ENCODE measurements at regions not wholly inside any gene's neighbourhood (a gene's known extent, or its start where the extent isn't known, plus 50 kb on each side); places are given as distances from the start of the nearest gene placed in this dataset.
"Not testable (repeated sequence)": the region's sequence is repeated elsewhere in the genome, so short reads cannot be mapped to it uniquely, and the experiment has no call there.

DNA sequence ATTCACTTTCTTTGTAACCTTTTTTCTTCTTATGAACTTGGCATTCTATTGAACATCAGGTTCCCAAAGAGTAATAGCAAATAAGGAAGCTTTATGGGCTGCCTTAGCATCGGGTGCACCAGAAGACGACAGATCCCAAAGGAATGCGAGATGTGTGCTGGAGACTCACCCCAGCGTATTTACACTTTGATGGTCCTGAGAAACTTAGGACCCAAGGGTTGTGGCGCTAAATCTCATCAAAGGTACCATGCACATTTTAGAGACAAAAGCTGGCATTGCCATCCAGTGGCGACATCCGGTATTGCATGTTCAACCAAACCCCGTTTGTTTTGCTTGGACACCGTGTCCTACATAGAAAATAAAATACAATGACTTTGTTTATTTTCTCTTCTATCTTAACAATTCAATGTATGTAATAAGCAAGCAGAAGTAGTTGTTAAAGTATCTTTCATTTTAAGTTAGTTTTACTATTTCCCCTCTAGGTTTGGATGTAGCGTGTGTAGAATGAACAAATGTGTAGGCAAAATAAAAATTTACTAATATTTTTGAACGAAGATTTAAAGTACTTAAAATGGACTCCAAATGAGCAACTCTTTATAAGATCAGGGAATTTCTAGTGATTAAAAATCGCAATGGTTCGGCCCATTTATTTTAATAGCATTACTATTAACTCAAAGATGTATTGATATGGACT is 1154.8 kb downstream of the GATA3 start:
- intact Hi-C loops (cut with DNase I) = loop anchor here (2.0 kb wide), 1 partner anchor 1336 kb away; no protein-coding TSS in a partner anchor
- peak; percentile 36 to 90 (median 76) for DNase-seq

DNA sequence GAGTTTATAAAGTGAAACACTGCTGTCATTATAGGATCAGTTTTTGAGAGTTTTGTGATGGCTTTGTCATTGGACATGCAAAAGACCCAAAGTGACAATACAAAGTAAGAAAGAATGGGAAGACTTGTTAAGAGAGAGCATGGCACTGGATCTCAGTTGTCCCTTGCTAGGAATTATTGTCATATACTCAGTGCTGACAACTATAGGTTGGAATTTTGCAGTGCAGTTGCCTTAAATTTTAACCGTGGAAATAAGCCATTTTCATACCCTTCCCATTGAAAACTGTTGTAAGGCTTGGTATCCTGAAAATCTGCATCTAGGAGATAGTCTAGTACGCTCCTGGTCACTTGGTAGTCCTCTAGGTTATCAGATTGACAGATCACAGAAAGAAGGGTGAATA is 1156.7 kb downstream of the GATA3 start:
- DNase-seq = no peak
- intact Hi-C loops (cut with DNase I) = no loop called here

DNA sequence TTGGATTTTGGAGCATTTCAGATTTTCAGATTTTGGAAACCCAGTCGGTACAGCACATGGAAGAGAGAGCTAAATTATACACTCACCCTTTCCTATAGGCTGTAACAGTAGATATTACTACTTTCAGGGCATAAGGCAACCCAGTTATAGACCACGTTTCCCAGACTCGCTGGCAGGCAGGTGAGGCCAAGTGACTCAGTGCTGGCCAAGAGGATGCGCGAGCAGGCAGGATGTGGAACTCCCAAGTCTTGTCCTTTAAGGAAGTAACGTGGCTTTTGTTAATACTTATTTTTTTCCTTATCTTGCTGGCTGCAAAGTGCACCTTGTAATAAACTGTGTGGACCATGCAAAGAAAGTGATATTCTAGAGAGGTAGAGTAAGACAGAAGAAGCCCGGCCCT is 1160.1 kb downstream of the GATA3 start:
- intact Hi-C loops (cut with DNase I) = no loop called here
- DNase-seq = peak in 1 of 10 donors; percentile 67

GRCh38 chr10:9215121-9215520 is 1160.6 kb downstream of the GATA3 start:
- intact Hi-C loops (cut with DNase I) = no loop called here
- DNase-seq = no peak

DNA sequence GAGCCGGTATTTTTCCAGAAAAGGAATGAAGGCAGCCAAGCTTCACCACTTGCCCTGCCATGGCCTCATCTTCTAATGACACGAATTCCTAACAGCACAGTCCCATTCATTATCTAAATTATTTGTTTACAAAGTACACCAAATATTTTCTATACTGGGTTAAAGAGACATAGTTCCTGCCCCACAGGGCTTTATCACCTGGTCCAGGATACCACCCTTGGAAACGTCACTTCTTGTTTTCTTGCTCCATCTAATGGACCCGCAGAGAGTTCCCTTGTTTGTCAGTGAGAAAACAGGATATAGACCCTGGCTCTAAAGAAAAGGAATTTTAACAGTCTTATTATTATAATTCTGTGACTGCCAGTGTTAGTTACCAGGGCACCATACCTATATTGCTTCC is 1165.4 kb downstream of the GATA3 start:
- intact Hi-C loops (cut with DNase I) = no loop called here
- DNase-seq = no peak

- intact Hi-C loops (cut with DNase I) = no loop called here
- no peak for DNase-seq
Observed at GRCh38 chr10:9222917-9223316, 1168.4 kb downstream of the GATA3 start.

DNA sequence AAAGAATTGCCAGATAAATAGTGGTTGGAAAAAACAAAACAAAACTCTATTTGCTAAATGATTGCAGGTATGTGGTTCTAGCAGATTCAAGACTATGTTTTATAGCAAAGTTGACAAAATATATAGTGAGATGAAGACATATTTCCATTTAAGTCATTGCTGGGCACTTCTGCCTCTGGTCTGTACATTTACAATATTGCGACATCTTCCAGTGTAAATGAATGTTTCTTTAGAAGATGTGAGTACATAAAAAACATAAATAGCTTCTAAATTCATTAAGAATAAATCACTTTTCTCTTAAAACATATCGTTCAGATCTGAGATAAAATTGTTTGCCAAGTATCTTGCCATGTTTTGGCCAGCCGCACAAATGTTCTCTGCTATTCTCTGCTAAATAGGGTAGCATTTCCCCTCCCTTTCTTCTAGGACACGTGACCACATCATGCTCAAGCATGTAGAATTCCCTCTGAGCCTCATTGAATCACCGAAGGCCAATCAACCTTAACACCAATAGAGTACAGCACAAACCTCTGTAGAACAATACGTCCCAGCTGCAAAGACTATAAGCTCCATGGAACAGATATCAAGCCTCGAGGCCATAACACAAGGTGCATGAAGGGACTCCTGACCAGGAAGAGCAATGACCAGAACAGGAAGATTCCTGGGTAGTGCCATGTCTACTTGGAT is 1173.3 kb downstream of the GATA3 start:
- no peak for DNase-seq
- intact Hi-C loops (cut with DNase I) = no loop called here

- DNase-seq = no peak
- intact Hi-C loops (cut with DNase I) = no loop called here
Observed at GRCh38 chr10:9228771-9229170, 1174.3 kb downstream of the GATA3 start.

DNA sequence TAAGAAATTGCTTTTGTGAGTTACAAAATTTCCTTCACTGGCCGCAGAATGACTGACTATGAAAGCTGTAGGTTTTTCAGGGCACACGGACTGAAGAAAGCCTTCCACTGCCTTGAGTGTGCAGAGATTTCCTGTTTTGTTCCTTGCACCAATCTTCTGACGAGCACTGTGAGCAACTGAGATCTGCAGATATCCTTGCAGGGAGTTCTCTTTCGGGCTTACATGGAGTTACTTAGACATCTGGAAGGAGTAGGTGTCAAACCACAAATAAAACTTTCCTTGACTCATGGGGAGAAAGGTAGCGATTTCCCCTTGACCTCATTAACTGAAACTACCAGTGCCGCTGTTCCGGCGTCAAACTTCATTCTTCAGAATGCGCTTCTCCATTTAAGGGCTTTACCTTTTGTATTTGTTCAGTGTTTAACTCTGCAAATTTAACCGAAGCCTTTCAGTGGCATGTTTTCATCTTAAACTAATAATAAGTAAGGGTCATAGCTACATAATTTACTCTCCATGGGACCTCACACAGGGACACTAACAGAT is 1175.3 kb downstream of the GATA3 start:
- intact Hi-C loops (cut with DNase I) = no loop called here
- DNase-seq = no peak

GRCh38 chr10:9230625-9231024 is 1176.1 kb downstream of the GATA3 start:
- intact Hi-C loops (cut with DNase I) = no loop called here
- DNase-seq = no peak

DNA sequence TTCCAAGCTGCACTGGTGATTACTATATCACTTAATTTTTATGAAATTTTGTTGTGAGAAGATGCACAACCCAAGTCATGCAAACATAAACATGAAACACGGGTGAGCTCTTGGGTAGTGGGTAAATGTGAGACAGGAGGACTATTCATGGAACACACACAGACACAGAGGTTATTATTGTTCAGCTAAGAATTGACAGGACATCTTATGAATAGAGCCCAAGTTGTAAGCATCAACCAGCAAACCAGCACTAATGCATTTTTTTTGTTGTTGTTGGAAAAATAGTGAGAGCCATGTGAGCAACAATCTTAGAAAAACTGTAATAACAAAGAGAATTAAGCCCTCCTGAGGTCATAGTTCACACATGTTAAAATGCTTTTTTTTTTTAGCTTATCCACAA is 1179.7 kb downstream of the GATA3 start:
- intact Hi-C loops (cut with DNase I) = no loop called here

DNA sequence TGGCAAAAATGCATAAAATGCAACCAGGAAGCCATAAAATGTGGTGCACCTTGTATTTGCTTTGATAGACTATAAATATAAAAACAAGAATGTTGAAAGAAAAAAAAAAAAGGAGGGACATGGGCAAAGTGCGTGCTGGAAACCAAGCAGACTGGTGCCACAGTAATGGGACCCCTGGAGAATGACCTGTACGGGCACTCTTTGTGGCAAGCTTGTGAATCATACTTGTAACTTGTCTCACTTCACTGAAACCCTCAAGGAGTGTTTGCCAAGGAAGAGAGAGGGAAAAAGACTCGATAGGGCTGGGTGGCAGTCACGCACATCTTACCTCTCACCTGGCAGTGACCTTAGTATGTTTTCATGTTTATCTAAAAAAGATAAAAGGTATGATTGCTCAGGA is 1183.6 kb downstream of the GATA3 start:
- intact Hi-C loops (cut with DNase I) = no loop called here
- no peak for DNase-seq

More for the DNA sequence above, 1179.7 kb downstream of the GATA3 start:
- DNase-seq = no peak

GRCh38 chr10:9239298-9239697 is 1184.8 kb downstream of the GATA3 start:
- no peak for DNase-seq
- intact Hi-C loops (cut with DNase I) = no loop called here

DNA sequence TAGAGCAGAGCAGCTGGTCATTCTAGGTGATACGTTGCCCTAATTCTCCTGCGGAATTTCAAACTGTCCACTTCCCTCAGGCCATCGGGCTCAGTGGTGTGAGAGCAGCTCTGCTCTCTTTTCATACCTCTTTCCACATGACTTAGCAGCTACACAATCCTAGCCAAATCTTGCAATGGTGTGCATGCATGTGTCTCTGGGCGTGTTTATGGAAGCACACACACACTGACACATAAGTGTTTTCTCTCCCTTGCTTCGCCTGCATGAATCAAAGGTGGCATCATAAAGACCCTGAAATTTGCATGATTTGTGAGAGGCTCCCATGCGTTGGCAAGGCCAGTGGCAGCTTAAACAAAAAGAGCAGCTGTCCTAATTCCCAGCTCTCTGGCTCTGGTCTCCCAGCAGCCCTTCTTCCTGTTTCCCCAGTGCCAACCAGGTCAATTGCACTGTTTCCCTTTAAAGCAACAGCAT is 1189.5 kb downstream of the GATA3 start:
- intact Hi-C loops (cut with DNase I) = no loop called here
- DNase-seq = peak in 3 of 10 donors; percentile 12 to 67 (median 55)

DNA sequence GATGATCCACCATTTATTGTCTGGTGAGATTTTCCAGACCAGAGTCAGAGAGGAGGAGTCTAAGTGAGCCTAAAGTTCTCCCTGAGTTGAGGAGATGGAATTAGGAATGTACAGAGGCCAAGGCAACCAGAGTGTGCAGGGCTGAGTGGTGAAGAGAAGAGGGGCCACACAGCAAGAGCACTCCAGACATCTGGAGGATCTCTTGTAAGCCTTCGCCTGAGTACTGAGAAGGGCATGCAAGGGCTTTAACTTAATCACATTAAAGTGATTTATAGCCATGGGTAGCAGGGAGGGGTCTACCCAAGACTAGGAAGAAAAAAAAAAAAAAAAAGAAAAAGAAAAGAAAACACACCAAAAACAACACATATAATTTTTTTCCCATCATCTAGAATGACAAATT is 1190.4 kb downstream of the GATA3 start:
- DNase-seq = no peak
- intact Hi-C loops (cut with DNase I) = no loop called here

- intact Hi-C loops (cut with DNase I) = no loop called here
- no peak for DNase-seq
Observed at GRCh38 chr10:9253121-9253520, 1198.6 kb downstream of the GATA3 start.

- DNase-seq = no peak
- intact Hi-C loops (cut with DNase I) = no loop called here
Observed at GRCh38 chr10:9254353-9254752, 1199.9 kb downstream of the GATA3 start.

DNA sequence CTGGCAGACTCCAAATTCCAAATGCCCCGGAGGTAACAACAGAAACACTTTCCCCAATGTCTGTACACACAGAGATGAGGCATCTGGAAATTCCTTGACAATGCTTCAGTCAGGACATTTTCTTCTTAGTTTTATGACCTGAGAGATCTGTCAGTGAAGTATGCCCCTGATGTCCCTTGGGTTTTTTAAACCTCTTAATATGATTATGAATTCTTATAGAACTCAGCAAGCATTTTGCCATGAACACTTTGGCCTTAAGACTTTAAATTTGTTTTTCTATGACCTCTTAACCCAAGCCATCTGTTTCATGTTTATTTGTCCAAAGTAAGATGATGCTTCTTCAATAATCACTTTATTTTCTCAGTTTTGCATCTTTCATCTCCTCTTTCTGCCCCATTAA is 1206.2 kb downstream of the GATA3 start:
- intact Hi-C loops (cut with DNase I) = no loop called here
- DNase-seq = no peak

- DNase-seq = no peak
- intact Hi-C loops (cut with DNase I) = no loop called here
Observed at GRCh38 chr10:9262770-9263169, 1208.3 kb downstream of the GATA3 start.

- DNase-seq = no peak
- intact Hi-C loops (cut with DNase I) = no loop called here
Observed at GRCh38 chr10:9268176-9268575, 1213.7 kb downstream of the GATA3 start.

- DNase-seq = peak in 3 of 10 donors; percentile 52 to 67 (median 52)
- intact Hi-C loops (cut with DNase I) = not testable (repeated sequence)
Observed at GRCh38 chr10:9273126-9273833, 1218.8 kb downstream of the GATA3 start.

All from posterior cingulate gyrus (tissue), 11 donors.